ENCODE measurements at regions not wholly inside any gene's neighbourhood (a gene's known extent, or its start where the extent isn't known, plus 50 kb on each side); places are given as distances from the start of the nearest gene placed in this dataset.
"Not testable (repeated sequence)": the region's sequence is repeated elsewhere in the genome, so short reads cannot be mapped to it uniquely, and the experiment has no call there.

GRCh38 chr14:26655128-26655527 is 57.3 kb upstream of the NOVA1 start:
- DNase-seq (ENCODE audit: low read depth), result no peak

GRCh38 chr14:26663506-26663905 is 65.7 kb upstream of the NOVA1 start:
- DNase-seq (ENCODE audit: low read depth), result no peak

GRCh38 chr14:26678732-26679420 is 81.0 kb upstream of the NOVA1 start:
- DNase-seq (ENCODE audit: low read depth), result not testable (repeated sequence)

- no peak for DNase-seq (ENCODE audit: low read depth)
Measured at GRCh38 chr14:26685401-26685800, 87.6 kb upstream of the NOVA1 start.

GRCh38 chr14:26687301-26687837 is 89.5 kb upstream of the NOVA1 start:
- DNase-seq (ENCODE audit: low read depth), result no peak

GRCh38 chr14:26694521-26694920 is 96.7 kb upstream of the NOVA1 start:
- DNase-seq (ENCODE audit: low read depth), result no peak

GRCh38 chr14:26702721-26703230 is 104.9 kb upstream of the NOVA1 start:
- no peak for DNase-seq (ENCODE audit: low read depth)

GRCh38 chr14:26703686-26704366 is 106.0 kb upstream of the NOVA1 start:
- no peak for DNase-seq (ENCODE audit: low read depth)

GRCh38 chr14:26707234-26707633 is 109.4 kb upstream of the NOVA1 start:
- DNase-seq (ENCODE audit: low read depth), result no peak

GRCh38 chr14:26709019-26709418 is 111.2 kb upstream of the NOVA1 start:
- no peak for DNase-seq (ENCODE audit: low read depth)

- no peak for DNase-seq (ENCODE audit: low read depth)
Measured at GRCh38 chr14:26719514-26719913, 121.7 kb upstream of the NOVA1 start.

- no peak for DNase-seq (ENCODE audit: low read depth)
Measured at GRCh38 chr14:26722258-26722657, 124.4 kb upstream of the NOVA1 start.

GRCh38 chr14:26729851-26730250 is 132.0 kb upstream of the NOVA1 start:
- no peak for DNase-seq (ENCODE audit: low read depth)

- no peak for DNase-seq (ENCODE audit: low read depth)
Measured at GRCh38 chr14:26730929-26731618, 133.2 kb upstream of the NOVA1 start.

GRCh38 chr14:26735811-26736210 is 138.0 kb upstream of the NOVA1 start:
- no peak for DNase-seq (ENCODE audit: low read depth)

- DNase-seq (ENCODE audit: low read depth), result no peak
Measured at GRCh38 chr14:26738571-26738970, 140.7 kb upstream of the NOVA1 start.

GRCh38 chr14:26741711-26742212 is 143.9 kb upstream of the NOVA1 start:
- no peak for DNase-seq (ENCODE audit: low read depth)

- DNase-seq (ENCODE audit: low read depth), result no peak
Measured at GRCh38 chr14:26743284-26743683, 145.5 kb upstream of the NOVA1 start.

GRCh38 chr14:26744903-26745302 is 147.1 kb upstream of the NOVA1 start:
- DNase-seq (ENCODE audit: low read depth), result no peak

GRCh38 chr14:26761532-26761931 is 163.7 kb upstream of the NOVA1 start:
- DNase-seq (ENCODE audit: low read depth), result no peak

GRCh38 chr14:26765301-26765700 is 167.5 kb upstream of the NOVA1 start:
- no peak for DNase-seq (ENCODE audit: low read depth)

GRCh38 chr14:26765768-26766520 is 168.1 kb upstream of the NOVA1 start:
- DNase-seq (ENCODE audit: low read depth), result no peak
